SK-N-MC (cell line): ENCODE measurements at regions not wholly inside any gene's neighbourhood (a gene's known extent, or its start where the extent isn't known, plus 50 kb on each side); places are given as distances from the start of the nearest gene placed in this dataset.

ENCODE experiments used
- DNase-seq: peaks from one replicate; pipeline ENCODE4 v3.0.0-alpha.2; 2011; ENCODE audit warnings: low read depth, low spot score
- H3K27ac ChIP-seq: fragments of 200-600 bp; sonication (generic); 2 replicates; pipeline ENCODE4 v1.5.1; 2016; ENCODE audit warnings: mixed run types
- H3K36me3 ChIP-seq: fragments of 200-600 bp; sonication (generic); 2 replicates; pipeline ENCODE4 v1.6.1; 2017; ENCODE audit warnings: antibody characterized with exemption, low read length, mixed read lengths; ENCODE audit not compliant: insufficient read depth
- H3K4me3 ChIP-seq: fragments of 200-600 bp; sonication (generic); 2 replicates; pipeline ENCODE4 v1.5.1; 2016
- H3K9ac ChIP-seq: fragments of 200-600 bp; sonication (generic); 2 replicates; pipeline ENCODE4 v1.8.0; 2017; ENCODE audit warnings: mixed run types, mixed read lengths; ENCODE audit not compliant: insufficient read length
- H3K9me3 ChIP-seq: fragments of 200-600 bp; sonication (generic); 2 replicates; pipeline ENCODE4 v1.6.1; 2017; ENCODE audit warnings: low read depth, mild to moderate bottlenecking, antibody characterized with exemption, low read length, moderate library complexity, mixed read lengths
- EZH2 ChIP-seq: fragments of 200-600 bp; sonication (generic); IDR thresholded peaks from one replicate; pipeline ENCODE4 v1.6.1; 2017; ENCODE audit warnings: antibody characterized with exemption
- FOXP2 ChIP-seq: optimal IDR thresholded peaks from 2 replicates; pipeline ENCODE3; 2011; ENCODE audit warnings: mild to moderate bottlenecking, moderate library complexity; ENCODE audit not compliant: insufficient read depth; ENCODE audit errors: extremely low read length, control extremely low read depth
- POLR2AphosphoS5 ChIP-seq: IDR thresholded peaks from 2 replicates; pipeline ENCODE4 v1.6.1; 2012; ENCODE audit warnings: mild to moderate bottlenecking, low read depth, low read length, borderline replicate concordance

DNA sequence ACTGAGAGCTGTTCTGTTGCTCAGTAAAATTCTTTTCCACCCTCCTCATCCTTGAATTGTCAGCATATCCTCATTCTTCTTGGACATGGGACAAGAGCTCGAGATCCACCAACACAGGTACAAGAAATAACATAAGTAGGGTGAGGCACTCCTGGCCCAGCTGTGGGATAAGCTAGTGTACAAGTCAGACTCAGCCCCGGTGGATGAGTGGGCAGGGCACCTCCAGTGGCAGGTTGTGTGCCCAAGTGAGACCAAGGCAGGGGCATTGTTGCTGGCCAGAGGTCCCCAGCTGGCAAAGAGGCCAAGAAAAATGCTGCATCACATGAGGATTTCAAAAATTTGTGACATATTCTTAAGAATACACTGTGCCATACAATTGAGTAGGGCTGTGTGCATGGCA lies 402.0 kb upstream of the ZWINT start:
- no peaks in the 10 kb centered on the region for H3K9me3 ChIP-seq
- H3K36me3 ChIP-seq: no peaks in the 10 kb centered on the region
- DNase-seq: no peak
- H3K9ac ChIP-seq: no peak overlapping the region
- H3K27ac ChIP-seq: no peak overlapping the region
- TF ChIP-seq EZH2 (no peak), FOXP2 (no peak), POLR2AphosphoS5 (no peak)
- no peak overlapping the region for H3K4me3 ChIP-seq

DNA sequence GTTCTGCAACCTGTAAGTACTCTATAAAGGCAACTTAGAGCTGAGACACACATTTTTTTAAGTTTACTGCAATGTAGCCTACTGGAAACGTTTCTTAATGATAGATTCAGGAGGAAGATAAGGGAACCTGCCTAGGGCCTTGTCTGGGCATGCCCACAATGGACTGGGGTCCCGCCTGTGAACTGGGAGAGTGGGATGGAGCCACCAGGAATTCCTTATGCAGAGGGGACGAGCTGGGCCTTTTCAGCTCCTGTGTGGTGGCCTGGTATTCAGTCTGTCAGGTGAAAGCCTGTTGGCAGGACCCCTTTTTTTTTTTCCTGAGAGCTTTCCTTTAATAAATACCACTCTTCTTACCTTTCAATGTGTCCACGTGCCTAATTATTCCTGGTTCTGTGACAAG lies 384.4 kb upstream of the ZWINT start:
- Histone ChIP-seq H3K9me3 (no peaks in the 10 kb centered on the region), H3K9ac (no peak overlapping the region), H3K4me3 (no peak overlapping the region), H3K27ac (no peak overlapping the region), H3K36me3 (no peaks in the 10 kb centered on the region)
- TF ChIP-seq FOXP2: no peak
- TF ChIP-seq POLR2AphosphoS5: no peak
- TF ChIP-seq EZH2: no peak
- DNase-seq: no peak

- H3K36me3 ChIP-seq: no peaks in the 10 kb centered on the region
- no peak for DNase-seq
- H3K4me3 ChIP-seq: no peak overlapping the region
- no peaks in the 10 kb centered on the region for H3K9me3 ChIP-seq
- H3K27ac ChIP-seq: no peak overlapping the region
- H3K9ac ChIP-seq: no peak overlapping the region
- TF ChIP-seq FOXP2 (no peak), EZH2 (no peak), POLR2AphosphoS5 (no peak)
Measured at GRCh38 chr10:56728349-56728748, 367.3 kb upstream of the ZWINT start.

DNA sequence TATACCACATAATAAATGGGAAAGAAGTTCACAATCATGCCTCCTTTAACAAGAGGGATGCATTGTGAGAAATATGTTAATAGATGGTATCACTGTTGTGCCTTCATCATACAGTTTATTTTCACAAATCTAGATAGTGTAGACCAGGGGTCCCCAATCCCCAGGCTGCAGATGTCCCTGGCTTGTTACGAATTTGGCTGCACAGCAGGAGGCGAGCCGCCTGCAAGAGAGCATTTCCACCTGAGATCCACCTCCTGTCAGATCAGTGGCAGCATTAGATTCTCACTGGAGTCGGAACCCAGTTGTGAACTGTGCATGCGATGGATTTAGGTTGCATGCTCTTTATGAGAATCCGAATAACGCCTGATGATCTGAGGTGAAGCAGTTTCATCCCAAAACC lies 361.9 kb upstream of the ZWINT start:
- H3K9ac ChIP-seq: no peak overlapping the region
- H3K27ac ChIP-seq: no peak overlapping the region
- H3K9me3 ChIP-seq: no peaks in the 10 kb centered on the region
- DNase-seq: no peak
- H3K36me3 ChIP-seq: no peaks in the 10 kb centered on the region
- TF ChIP-seq FOXP2 (no peak), EZH2 (no peak), POLR2AphosphoS5 (no peak)
- no peak overlapping the region for H3K4me3 ChIP-seq

GRCh38 chr10:56715262-56715661 lies 354.2 kb upstream of the ZWINT start:
- H3K36me3 ChIP-seq: no peaks in the 10 kb centered on the region
- H3K27ac ChIP-seq: no peak overlapping the region
- DNase-seq: no peak
- no peak overlapping the region for H3K4me3 ChIP-seq
- no peak overlapping the region for H3K9ac ChIP-seq
- H3K9me3 ChIP-seq: no peaks in the 10 kb centered on the region
- no peak for TF ChIP-seq POLR2AphosphoS5
- no peak for TF ChIP-seq EZH2
- no peak for TF ChIP-seq FOXP2

DNA sequence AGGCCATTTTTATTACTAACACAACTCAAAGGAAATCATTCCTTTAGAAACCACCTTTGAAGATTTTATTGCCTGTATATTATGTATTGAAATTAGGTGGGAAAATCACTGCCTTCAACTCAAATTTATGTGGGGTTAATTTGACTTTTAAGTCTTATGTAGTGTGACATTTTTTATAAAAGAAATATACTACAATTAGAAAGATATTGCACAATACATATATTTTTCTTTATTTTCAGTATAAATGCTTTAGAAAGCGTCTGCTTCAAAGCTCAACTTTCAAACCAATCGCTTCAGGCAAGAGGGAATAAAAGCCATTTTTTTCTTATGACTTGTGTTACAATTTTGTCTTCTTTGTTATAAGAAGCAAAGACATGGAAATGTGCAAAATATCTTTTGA lies 337.4 kb upstream of the ZWINT start:
- Histone ChIP-seq H3K27ac (no peak overlapping the region), H3K9me3 (no peaks in the 10 kb centered on the region), H3K4me3 (no peak overlapping the region), H3K36me3 (no peaks in the 10 kb centered on the region), H3K9ac (no peak overlapping the region)
- TF ChIP-seq EZH2: no peak
- no peak for DNase-seq

- Histone ChIP-seq H3K9me3 (no peaks in the 10 kb centered on the region), H3K36me3 (no peaks in the 10 kb centered on the region), H3K9ac (no peak overlapping the region), H3K4me3 (no peak overlapping the region), H3K27ac (no peak overlapping the region)
- DNase-seq: no peak
- TF ChIP-seq FOXP2 (no peak), POLR2AphosphoS5 (no peak), EZH2 (no peak)
Measured at GRCh38 chr10:56679578-56679977, 318.5 kb upstream of the ZWINT start.

- H3K4me3 ChIP-seq: no peak overlapping the region
- no peak overlapping the region for H3K27ac ChIP-seq
- no peak for DNase-seq
- no peaks in the 10 kb centered on the region for H3K9me3 ChIP-seq
- H3K36me3 ChIP-seq: no peaks in the 10 kb centered on the region
- H3K9ac ChIP-seq: no peak overlapping the region
- TF ChIP-seq EZH2 (no peak), FOXP2 (no peak), POLR2AphosphoS5 (no peak)
Measured at GRCh38 chr10:56662765-56663447, 301.8 kb upstream of the ZWINT start.

GRCh38 chr10:56653289-56653688 lies 292.2 kb upstream of the ZWINT start:
- no peak for TF ChIP-seq POLR2AphosphoS5
- TF ChIP-seq EZH2: no peak
- TF ChIP-seq FOXP2: no peak
- Histone ChIP-seq H3K27ac (no peak overlapping the region), H3K9ac (no peak overlapping the region), H3K9me3 (no peaks in the 10 kb centered on the region), H3K36me3 (no peaks in the 10 kb centered on the region), H3K4me3 (no peak overlapping the region)
- DNase-seq: no peak
